Activated CD8-positive, alpha-beta memory T cell treated with anti-CD3 and anti-CD28 coated beads for 24 hours (primary cell): ENCODE measurements at regions not wholly inside any gene's neighbourhood (a gene's known extent, or its start where the extent isn't known, plus 50 kb on each side); places are given as distances from the start of the nearest gene placed in this dataset.
"Not testable (repeated sequence)": the region's sequence is repeated elsewhere in the genome, so short reads cannot be mapped to it uniquely, and the experiment has no call there.

Experiments
- DNase-seq: peaks from one replicate; pipeline ENCODE4 v3.0.0-alpha.2; 2020

GRCh38 chr5:101915554-101915953, 380.5 kb downstream of the SLCO4C1 start:
- DNase-seq: no peak

- DNase-seq: no peak
Measured at GRCh38 chr5:101904736-101905135, 391.3 kb downstream of the SLCO4C1 start.

DNA sequence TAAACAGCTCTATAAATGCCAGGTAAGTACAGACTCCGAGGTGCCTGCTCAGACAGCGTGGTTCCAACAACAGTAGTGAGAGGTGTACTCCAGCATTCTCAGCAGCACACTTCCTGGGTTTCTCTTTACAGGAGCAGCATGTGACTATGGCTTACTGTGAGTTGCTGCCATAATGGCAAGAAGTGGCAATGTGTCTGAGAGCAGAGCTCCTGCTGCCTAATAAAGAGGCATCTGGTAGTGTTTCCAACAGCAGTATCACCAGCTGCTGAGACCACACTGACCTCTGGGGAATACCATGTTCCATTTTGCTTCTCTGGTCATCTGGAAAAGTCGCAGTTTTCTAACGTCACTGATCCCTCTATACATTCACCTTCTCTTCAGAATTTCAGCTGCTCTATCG, 398.2 kb downstream of the SLCO4C1 start:
- DNase-seq: no peak

- DNase-seq: no peak
Measured at GRCh38 chr5:101894985-101895384, 401.1 kb downstream of the SLCO4C1 start.

- no peak for DNase-seq
Measured at GRCh38 chr5:101878190-101878589, 417.9 kb downstream of the SLCO4C1 start.

- DNase-seq: no peak
Measured at GRCh38 chr5:101877451-101877850, 418.6 kb downstream of the SLCO4C1 start.

GRCh38 chr5:101866473-101866872, 429.6 kb downstream of the SLCO4C1 start:
- no peak for DNase-seq

- DNase-seq: no peak
Measured at GRCh38 chr5:101860563-101860962, 435.5 kb downstream of the SLCO4C1 start.

GRCh38 chr5:101860145-101860544, 435.9 kb downstream of the SLCO4C1 start:
- DNase-seq: no peak

DNA sequence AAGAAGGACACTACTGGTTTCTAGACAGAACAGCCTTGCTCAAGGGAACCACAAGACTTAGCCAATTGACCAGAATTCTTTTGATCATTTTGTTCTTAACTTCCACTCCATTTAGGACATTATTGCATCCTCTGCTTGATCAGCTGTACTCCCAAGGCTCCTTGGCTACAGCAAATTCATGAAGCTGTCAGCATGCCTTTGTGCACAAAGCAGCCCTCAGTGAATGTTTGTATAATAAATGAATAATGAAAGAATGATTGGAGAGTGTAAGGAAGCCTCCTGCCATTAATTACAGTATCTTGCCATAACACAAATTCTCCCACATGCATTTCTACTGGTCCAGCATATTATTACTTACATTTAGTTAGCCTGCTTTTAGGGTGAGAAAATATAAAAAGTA, 449.6 kb downstream of the SLCO4C1 start:
- no peak for DNase-seq

DNA sequence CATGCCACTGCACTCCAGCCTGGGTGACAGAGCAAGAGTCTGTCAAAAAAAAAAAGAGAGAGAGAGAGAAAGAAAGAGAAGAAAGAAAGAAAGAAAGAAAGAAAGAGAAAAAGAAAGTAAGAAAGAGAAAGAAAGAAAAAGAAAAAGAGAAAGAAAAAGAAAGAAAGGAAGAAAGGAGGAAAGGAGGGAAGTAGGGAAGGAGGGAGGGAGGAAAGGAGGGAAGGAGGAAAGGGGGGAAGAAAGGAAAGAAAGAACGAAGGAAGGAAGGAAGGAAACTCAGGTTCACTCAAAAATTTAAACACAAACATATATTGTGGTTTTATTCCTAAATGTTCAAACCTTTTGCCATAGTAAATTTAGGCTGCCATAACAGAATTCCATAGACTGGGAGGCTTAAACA, 453.0 kb downstream of the SLCO4C1 start:
- DNase-seq: no peak

DNA sequence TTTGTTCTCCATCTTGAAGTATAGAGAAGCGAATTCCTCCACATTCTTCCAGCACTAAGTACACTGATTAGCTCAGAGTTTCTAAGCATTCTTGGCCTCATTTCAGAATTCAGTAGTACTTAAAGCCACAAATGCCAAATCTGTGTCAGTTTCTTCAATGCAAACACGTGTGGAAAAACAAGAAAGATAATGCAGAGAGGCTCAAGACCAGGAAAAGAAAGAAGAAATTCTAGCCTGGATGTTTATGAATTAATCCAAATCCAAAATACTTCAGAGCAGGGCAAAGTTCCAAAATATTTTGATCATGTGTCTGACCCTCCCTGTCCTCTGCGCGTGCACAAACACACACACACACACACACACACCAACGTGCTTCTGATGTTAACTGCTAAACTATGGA, 457.6 kb downstream of the SLCO4C1 start:
- no peak for DNase-seq

DNA sequence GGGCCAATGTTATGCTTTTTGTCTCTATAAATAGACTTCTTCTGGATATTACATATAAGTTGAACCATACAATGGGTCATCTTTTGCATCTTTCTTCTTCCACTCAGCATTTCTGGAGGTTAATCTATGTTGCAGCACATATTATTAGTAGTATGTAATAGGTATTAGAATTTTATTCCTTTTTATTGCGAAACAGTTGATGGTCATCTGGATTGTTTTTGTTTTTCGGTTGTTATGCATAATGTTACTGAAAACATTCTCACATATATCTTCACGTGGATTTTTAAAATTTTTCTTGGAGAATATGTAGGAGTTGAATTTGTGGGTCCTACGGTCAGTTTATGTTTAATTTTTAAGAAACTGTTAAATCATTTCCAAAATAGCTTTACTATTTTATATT, 466.8 kb downstream of the SLCO4C1 start:
- DNase-seq: no peak

- DNase-seq: no peak
Measured at GRCh38 chr5:101811466-101811865, 484.6 kb downstream of the SLCO4C1 start.

DNA sequence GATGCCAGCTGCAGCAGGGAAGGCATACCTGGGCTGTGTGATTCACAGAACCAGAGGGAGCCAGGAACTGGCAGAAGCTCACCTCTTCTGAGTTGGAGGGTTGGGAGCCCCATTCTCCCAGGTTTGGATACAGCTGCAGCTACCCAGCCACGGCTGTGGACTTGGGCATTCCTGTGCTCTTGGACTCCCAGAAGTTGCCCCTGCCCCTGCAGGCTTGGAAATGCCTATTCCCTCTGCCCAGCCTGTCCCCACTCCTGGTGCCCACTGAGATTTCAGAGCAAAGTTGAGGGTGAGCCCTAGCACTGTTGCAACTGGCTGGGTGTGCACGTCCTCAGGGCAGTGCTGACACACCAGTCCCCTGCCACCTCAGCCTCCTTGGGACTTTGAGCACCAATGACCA, 489.7 kb downstream of the SLCO4C1 start:
- no peak for DNase-seq

DNA sequence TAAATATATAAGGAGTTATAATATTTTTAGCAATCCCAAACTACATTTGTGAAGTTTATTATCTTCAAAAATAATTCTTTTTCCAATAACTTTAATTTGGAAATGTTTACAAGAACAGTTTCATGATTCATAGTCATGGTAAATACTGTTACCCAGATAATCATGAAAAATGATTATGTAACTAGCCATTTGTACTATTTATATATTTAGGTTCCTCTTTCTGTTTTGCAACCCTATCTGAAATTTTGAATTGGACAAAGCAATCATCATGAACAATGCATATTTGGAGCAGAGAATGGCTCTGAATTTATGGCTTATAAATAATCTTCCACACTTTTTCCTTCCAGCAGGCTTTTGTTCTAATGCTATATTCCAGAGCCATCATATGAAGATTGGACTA, 499.7 kb downstream of the SLCO4C1 start:
- DNase-seq: no peak

- no peak for DNase-seq
Measured at GRCh38 chr5:101788797-101789196, 507.3 kb downstream of the SLCO4C1 start.

GRCh38 chr5:101785090-101785489, 511.0 kb downstream of the SLCO4C1 start:
- DNase-seq: no peak

DNA sequence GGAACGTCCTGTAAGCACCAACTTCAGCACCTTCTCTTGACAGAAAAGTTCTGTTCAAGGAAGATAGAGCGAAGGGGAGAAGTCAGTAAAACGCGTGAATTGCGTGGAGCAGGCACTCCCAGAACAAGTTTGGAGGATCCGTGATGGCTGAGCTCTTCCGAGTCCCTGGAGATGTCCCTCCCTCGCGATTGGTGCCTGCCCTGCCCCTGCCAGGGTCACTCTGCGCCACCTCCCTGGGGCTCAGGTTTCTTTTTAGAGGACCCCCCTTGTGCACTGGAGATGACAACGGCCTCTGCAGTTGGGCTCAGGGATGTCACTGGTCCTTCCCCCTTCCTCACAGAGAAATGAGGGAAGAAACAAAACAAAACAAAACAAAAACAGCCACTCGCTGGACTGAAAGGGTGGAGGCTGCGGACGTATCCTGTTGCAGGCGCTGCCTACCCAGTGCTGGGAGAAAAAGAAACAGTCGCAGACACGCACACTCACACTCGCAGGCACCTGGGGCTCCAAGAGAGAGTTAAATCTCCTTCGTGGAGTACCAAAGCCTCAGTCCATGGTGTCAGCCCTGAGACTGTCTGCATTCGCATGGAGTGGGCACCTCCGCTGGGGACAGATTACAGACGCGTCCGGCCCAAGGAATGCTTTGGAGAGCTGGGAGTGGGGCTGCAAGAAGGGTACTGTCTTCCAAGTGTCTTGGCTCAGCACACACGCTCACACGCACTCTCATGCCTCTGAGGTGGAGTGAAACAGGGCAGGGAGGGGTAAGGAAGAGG, 512.7 kb downstream of the SLCO4C1 start:
- no peak for DNase-seq

- DNase-seq: no peak
Measured at GRCh38 chr5:101782352-101783103, 513.6 kb downstream of the SLCO4C1 start.

DNA sequence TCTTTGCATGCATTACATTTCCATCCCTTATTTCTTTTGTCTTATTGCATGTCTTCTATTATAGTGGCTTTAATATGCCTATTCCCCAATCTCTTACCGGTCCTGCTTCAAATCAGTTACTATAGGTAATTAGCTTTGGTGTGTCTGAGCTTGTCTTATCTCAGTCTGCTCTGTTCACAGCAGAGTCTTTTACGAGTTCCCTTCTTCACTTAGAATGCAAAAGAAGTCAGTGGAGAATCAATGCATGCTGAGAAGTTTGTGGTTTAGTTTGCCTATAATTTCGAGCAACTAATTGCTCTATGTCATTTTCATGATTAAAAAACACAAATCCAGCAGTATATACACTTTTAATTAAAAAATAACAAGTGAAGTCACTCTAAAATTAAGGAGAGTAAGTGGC, 545.0 kb downstream of the SLCO4C1 start:
- DNase-seq: no peak

DNA sequence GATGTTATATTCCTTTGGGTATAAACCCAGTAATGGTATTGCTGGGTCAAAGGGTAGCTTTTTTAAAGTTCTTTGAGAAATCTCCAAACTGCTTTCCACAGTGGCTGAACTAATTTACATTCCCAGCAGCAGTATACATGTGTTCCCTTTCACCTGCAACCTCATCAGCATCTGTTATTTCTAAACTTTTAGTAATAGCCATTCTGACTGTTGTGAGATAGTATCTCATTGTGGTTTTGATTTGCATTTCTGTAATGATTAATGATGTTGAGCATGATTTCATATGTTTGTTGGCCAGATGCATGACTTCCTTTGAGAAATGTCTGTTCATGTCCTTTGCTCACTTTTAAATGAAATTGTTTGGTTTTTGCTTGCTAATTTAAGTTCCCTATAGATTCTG, 553.1 kb downstream of the SLCO4C1 start:
- DNase-seq: not testable (repeated sequence)

DNA sequence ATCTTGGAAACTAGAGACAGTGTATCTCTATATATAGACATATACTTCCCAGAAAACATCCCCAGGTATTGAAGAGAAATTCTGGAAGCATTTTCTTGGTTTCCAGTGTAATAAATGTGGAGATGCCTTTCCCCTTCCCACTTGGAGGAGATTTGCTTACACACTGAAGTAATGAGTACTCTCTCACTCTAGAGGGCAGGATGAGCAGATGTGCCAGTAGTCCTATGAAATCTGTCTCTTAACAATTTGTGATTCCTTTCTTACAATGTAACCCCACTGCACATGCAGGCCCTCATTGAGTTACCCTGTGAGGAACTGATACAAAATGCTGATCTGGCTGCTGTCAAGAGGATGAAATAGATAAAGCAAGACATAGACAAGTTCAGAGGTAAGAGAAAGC, 567.2 kb downstream of the SLCO4C1 start:
- DNase-seq: no peak

DNA sequence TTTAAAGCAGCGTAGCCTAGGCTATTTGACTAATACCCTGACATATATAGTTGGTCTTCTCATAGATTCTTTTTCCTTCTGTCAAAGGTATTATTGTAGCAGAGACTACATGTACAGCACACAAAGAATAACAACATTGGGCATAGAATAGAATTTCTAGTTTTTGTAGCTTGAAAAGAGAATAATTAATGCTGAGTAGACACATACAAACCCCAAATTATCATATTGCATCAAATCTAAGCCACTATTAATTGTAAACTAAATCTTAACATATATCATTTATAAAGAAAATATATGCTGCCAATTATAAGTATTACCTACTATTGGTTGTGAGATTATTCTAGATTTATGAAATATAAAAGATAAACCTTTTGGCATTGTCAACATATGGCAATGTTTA, 574.5 kb downstream of the SLCO4C1 start:
- no peak for DNase-seq

DNA sequence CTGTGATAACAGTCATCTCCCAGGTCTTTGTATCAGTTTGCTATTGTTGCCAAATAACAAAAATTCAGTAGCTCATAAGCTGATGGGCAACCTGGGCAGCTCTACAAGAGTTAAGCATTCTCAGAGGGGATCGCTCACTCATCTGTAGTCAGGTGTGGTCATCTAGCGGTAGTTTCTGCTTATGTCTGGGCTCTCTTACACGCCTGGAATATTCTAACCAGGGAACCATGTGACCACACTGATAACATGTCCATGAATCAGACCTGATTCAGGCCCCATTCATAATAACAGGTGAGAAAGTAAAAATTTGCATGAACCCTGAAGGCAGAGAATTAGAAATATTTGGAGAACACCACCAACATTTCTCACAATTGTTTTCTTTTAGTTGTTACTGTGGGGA, 576.1 kb downstream of the SLCO4C1 start:
- no peak for DNase-seq
